ENCODE measurements at regions not wholly inside any gene's neighbourhood (a gene's known extent, or its start where the extent isn't known, plus 50 kb on each side); places are given as distances from the start of the nearest gene placed in this dataset.

DNA sequence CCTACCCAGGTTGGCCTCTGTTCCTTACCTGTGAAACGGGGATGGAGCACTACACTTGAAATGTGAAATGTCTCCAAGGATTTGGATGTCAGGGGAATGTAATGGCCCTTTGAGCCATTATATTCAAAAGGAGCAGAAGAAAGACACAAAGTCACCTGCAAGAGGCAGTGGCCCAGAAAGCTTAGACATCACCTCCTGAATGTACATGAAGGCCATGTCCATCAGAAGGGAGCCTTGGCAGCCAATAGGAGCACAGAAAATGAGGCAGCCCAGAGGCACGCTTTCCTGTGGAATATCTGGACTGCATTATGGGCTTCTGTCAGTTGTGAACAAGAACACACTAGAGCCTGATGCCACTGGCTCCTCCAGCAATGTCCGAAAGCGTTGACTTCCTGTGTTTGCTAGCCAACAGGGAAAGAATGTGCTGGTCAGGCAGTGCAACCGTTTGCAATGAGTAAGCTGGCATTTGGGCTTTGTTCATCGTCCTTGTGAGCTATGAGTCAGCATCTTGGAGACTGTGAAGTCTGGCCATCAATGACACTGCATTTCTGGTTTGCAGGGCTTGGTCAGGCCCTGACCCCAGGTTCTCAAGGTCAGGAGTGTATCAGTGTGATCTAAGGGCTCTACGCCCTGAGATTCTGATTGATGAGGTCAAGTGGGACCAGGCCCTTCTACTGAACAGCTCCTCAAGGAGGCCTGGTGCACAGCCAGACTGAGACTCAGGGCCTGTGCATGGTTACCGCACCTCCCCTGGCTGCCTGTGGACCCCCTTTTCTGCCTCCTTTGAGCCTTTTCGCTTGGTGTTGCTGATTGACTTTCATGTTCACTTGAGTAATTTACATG is 222.4 kb downstream of the RPS24 start:
- Histone ChIP-seq H3K4me2 (ENCODE audit: low read length) (no peak overlapping the region), H2AFZ (ENCODE audit: low read length) (no peak overlapping the region), H3K27ac (ENCODE audit: low read depth, low read length, poor library complexity, severe bottlenecking) (no peak overlapping the region), H3K79me2 (ENCODE audit: insufficient read depth, low read length) (no peaks in the 10 kb centered on the region), H3K9ac (ENCODE audit: low read length) (no peak overlapping the region), H3K27me3 (ENCODE audit: insufficient read depth, low read length) (no peaks in the 10 kb centered on the region; the same call in 1 of the 2 replicates), H3K9me2 (ENCODE audit: low read depth, low read length) (no peaks in the 10 kb centered on the region), H3K9me3 (ENCODE audit: low read length) (no peaks in the 10 kb centered on the region), H4K20me1 (ENCODE audit: insufficient read depth, low read length) (no peaks in the 10 kb centered on the region), H3K4me3 (ENCODE audit: low read depth, low read length, poor library complexity, severe bottlenecking) (no peak overlapping the region), H3K36me3 (ENCODE audit: insufficient read depth, low read length) (no peaks in the 10 kb centered on the region), H3K4me1 (ENCODE audit: insufficient read depth, low read length, severe bottlenecking) (no peaks in the 10 kb centered on the region), H3F3A (ENCODE audit: insufficient read depth, low read length) (no peaks in the 10 kb centered on the region)
- TF ChIP-seq EZH2 (IDR thresholded peaks at IDR 0.05; ENCODE audit: borderline replicate concordance, low read length), result no peak
- TF ChIP-seq, protein P1, sequence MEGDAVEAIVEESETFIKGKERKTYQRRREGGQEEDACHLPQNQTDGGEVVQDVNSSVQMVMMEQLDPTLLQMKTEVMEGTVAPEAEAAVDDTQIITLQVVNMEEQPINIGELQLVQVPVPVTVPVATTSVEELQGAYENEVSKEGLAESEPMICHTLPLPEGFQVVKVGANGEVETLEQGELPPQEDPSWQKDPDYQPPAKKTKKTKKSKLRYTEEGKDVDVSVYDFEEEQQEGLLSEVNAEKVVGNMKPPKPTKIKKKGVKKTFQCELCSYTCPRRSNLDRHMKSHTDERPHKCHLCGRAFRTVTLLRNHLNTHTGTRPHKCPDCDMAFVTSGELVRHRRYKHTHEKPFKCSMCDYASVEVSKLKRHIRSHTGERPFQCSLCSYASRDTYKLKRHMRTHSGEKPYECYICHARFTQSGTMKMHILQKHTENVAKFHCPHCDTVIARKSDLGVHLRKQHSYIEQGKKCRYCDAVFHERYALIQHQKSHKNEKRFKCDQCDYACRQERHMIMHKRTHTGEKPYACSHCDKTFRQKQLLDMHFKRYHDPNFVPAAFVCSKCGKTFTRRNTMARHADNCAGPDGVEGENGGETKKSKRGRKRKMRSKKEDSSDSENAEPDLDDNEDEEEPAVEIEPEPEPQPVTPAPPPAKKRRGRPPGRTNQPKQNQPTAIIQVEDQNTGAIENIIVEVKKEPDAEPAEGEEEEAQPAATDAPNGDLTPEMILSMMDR (IDR thresholded peaks at IDR 0.05; ENCODE audit: low read length), result no peak

DNA sequence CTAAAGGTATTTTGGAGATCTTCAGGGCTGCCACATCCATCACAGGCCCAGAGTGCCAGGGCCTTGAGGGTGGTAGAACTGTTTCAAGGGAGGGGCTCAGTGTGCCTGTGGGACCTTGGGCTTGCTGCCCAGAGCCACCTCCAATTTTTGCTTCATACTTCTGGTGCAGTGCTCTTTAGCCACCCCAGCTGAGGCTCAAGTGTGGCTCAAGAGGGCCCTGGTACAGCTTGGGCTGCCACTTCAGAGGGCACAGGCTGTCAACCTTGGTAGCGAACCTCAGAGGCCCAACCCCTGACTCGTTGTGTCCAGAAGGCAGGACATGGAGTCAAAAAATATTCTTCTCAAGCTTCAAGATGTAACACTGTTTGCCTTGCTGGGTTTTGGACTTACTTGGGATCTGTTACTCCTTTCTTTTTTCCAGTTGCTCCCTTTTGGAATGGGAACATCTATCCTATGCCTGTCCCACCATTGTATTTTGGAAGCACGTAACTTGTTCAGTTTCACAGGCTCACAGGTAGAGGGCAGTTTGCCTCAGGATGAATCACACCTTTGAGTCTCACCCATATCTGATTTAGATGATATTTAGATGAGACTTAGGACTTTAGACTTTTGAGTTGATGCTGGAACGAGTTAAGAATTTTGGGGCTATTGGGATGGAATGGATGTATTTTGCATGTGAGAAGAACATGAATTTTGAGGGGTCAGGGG is 224.8 kb downstream of the RPS24 start:
- Histone ChIP-seq H3F3A (ENCODE audit: insufficient read depth, low read length) (no peaks in the 10 kb centered on the region), H3K79me2 (ENCODE audit: insufficient read depth, low read length) (no peaks in the 10 kb centered on the region), H3K4me3 (ENCODE audit: low read depth, low read length, poor library complexity, severe bottlenecking) (no peak overlapping the region), H3K4me2 (ENCODE audit: low read length) (no peak overlapping the region), H3K9me2 (ENCODE audit: low read depth, low read length) (no peaks in the 10 kb centered on the region), H3K9me3 (ENCODE audit: low read length) (no peaks in the 10 kb centered on the region), H2AFZ (ENCODE audit: low read length) (no peak overlapping the region), H3K9ac (ENCODE audit: low read length) (no peak overlapping the region), H3K27me3 (ENCODE audit: insufficient read depth, low read length) (no peaks in the 10 kb centered on the region; the same call in 1 of the 2 replicates), H3K36me3 (ENCODE audit: insufficient read depth, low read length) (no peaks in the 10 kb centered on the region), H3K4me1 (ENCODE audit: insufficient read depth, low read length, severe bottlenecking) (no peaks in the 10 kb centered on the region), H4K20me1 (ENCODE audit: insufficient read depth, low read length) (no peaks in the 10 kb centered on the region), H3K27ac (ENCODE audit: low read depth, low read length, poor library complexity, severe bottlenecking) (no peak overlapping the region)
- no peak for TF ChIP-seq EZH2 (IDR thresholded peaks at IDR 0.05; ENCODE audit: borderline replicate concordance, low read length)
- TF ChIP-seq, protein P1 (IDR thresholded peaks at IDR 0.05; ENCODE audit: low read length), result peak; percentile 41

DNA sequence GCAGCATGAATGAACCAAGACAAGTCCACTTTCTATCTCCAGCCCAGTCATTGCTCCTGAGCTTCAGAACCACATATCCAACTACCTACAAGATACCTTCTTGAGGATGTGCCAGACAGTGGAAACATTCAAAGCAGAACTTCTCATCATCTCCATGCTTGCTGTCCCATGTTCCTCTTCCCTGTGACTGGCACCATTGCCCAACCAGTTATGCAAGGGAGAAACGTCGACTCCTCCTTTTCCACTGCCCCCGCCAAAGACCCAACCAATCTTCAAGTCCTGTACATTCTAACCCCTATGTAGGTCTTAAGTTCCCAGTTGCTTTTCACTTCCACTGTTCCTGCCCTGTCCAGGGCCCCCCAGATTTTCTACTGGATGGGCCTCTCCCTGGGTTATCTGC is 225.7 kb downstream of the RPS24 start:
- Histone ChIP-seq H3K27me3 (ENCODE audit: insufficient read depth, low read length) (no peaks in the 10 kb centered on the region; the same call in 1 of the 2 replicates), H3K4me3 (ENCODE audit: low read depth, low read length, poor library complexity, severe bottlenecking) (no peak overlapping the region), H2AFZ (ENCODE audit: low read length) (no peak overlapping the region), H3F3A (ENCODE audit: insufficient read depth, low read length) (no peaks in the 10 kb centered on the region), H3K4me1 (ENCODE audit: insufficient read depth, low read length, severe bottlenecking) (no peaks in the 10 kb centered on the region), H3K9ac (ENCODE audit: low read length) (no peak overlapping the region), H4K20me1 (ENCODE audit: insufficient read depth, low read length) (no peaks in the 10 kb centered on the region), H3K36me3 (ENCODE audit: insufficient read depth, low read length) (no peaks in the 10 kb centered on the region), H3K4me2 (ENCODE audit: low read length) (no peak overlapping the region), H3K9me2 (ENCODE audit: low read depth, low read length) (no peaks in the 10 kb centered on the region), H3K79me2 (ENCODE audit: insufficient read depth, low read length) (no peaks in the 10 kb centered on the region), H3K27ac (ENCODE audit: low read depth, low read length, poor library complexity, severe bottlenecking) (no peak overlapping the region), H3K9me3 (ENCODE audit: low read length) (no peaks in the 10 kb centered on the region)
- TF ChIP-seq, protein P1 (IDR thresholded peaks at IDR 0.05; ENCODE audit: low read length), result no peak
- TF ChIP-seq EZH2 (IDR thresholded peaks at IDR 0.05; ENCODE audit: borderline replicate concordance, low read length), result no peak
